GM10266 (cell line): ENCODE measurements at regions not wholly inside any gene's neighbourhood (a gene's known extent, or its start where the extent isn't known, plus 50 kb on each side); places are given as distances from the start of the nearest gene placed in this dataset.
"Not testable (repeated sequence)": the region's sequence is repeated elsewhere in the genome, so short reads cannot be mapped to it uniquely, and the experiment has no call there.

ENCODE experiments used
- DNase-seq: peaks from one replicate; pipeline ENCODE4 v3.0.0; 2012; ENCODE audit errors: extremely low spot score
- TF ChIP-seq, protein P1 (sequence below): IDR thresholded peaks from 2 replicates; pipeline ENCODE4 v1.5.1; 2012; ENCODE audit warnings: mild to moderate bottlenecking, low read depth; ENCODE audit not compliant: control insufficient read depth, insufficient read depth; ENCODE audit errors: missing control alignments

DNA sequence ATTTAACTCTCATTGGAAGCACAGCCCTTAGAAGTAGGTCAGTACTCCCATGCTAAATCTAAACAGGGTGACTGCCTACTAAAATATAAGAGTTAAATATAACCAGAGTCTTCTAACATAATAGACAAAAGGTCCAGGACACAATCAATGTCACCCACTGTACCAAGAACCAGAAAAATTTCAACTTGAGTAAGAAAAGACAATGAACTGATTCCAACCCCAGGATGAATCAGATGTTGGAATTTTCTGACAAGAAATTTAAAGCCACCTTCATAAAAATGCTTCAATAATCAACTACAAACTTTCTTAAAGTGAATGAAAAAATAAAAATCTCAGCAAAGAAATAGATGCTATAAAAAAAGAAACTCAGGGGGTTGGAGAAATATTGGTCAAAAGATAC, 71.3 kb upstream of the NPAS2 start:
- TF ChIP-seq, protein P1, sequence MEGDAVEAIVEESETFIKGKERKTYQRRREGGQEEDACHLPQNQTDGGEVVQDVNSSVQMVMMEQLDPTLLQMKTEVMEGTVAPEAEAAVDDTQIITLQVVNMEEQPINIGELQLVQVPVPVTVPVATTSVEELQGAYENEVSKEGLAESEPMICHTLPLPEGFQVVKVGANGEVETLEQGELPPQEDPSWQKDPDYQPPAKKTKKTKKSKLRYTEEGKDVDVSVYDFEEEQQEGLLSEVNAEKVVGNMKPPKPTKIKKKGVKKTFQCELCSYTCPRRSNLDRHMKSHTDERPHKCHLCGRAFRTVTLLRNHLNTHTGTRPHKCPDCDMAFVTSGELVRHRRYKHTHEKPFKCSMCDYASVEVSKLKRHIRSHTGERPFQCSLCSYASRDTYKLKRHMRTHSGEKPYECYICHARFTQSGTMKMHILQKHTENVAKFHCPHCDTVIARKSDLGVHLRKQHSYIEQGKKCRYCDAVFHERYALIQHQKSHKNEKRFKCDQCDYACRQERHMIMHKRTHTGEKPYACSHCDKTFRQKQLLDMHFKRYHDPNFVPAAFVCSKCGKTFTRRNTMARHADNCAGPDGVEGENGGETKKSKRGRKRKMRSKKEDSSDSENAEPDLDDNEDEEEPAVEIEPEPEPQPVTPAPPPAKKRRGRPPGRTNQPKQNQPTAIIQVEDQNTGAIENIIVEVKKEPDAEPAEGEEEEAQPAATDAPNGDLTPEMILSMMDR = no peak
- no peak for DNase-seq

DNA sequence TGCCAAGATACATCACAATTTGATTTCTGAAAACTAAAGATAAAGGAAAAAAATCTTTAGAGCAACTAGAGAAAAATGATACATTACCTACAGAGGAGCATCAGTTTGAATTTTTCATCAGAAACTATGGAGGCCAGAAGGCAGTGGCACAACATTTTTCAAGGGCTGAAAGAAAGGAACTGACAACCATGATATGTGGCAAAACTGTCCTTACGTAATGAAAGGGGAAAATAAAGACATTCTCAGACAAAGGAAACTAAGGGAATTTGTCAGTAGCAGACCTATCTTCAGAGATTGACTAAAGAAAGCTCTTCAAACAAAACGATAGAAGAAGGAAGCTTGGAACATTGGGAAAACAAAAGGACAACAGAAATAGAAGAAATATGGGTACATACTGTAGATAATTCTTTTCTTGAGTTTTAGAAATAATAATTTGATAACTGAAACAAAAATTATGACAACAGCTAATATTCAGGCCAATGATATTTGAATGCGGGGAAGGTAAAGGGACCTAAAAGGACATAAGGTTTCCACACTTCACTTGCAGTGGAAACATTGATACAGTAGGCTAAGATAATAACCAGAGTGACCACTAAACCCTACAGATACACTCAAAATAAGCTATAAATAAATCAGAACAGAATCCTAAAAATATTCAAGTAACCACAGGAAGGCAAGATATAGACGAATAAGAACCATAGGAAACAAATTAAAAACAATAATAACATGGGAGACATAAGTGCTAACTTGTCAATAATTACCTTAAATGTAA, 70.0 kb upstream of the NPAS2 start:
- TF ChIP-seq, protein P1 = no peak
- no peak for DNase-seq

DNA sequence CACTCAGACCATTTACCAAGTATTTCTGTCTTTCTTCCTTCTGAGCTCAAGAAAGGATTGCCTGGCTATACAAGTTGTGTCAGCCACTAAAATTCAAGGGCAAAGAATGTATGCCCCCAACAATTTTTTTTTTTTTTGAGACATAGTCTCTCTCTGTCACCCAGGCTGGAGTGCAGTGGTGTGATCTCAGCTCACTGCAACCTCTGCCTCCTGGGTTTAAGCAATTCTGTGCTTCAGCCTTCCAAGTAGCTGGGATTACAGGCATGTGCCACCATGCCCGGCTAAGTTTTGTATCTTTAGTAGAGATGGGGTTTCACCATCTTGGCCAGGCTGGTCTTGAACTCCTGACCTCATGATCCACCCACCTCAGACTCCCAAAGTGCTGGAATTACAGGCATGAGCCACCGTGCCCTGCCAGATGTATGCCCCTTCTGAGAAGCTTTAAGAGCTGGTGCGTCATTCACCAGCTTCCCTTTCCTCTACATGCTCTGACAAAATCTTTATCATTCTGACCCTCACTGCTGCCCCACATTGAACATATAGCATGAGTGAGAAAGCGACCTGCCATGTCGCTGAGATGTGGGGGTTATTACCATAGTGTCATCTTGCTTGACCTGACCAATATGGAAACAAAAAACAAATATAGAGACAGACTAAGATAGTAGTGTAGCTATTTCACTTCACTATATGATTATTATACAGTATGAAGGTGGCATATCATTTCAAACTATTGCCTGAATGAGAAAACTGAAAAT, 67.9 kb upstream of the NPAS2 start:
- not testable (repeated sequence) for DNase-seq

DNA sequence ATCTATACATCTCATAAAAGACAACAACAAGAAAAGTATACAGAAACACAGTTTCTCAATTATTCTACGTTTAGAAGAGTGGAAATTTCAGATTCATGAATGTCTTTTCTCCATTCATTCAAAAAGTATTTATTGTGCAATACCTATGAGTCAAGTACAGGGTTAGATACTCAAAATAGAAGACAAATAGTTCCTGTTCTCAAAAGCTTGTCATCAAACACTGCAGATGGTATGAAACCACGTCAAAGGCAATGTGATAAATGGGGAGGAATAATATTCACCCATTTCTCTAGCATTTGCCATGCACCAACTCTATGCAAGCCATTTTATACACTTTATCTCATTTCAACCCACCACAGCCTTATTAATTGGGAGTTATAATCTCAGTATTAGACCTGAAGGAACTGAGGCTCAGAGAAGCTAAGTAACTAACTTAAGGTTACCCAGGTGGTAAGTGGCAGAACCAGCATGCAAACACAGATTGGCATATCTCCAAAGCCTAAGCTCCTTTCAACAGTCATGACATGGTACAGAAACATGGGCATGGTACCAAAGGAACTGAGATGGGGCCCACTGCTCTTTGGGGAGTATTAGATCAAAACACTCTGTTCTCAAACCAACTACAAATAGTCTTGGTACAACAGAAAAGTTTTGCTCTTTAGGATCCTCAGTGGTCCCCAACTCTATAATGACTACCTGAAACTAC, 67.2 kb upstream of the NPAS2 start:
- TF ChIP-seq, protein P1 = no peak
- DNase-seq = no peak

DNA sequence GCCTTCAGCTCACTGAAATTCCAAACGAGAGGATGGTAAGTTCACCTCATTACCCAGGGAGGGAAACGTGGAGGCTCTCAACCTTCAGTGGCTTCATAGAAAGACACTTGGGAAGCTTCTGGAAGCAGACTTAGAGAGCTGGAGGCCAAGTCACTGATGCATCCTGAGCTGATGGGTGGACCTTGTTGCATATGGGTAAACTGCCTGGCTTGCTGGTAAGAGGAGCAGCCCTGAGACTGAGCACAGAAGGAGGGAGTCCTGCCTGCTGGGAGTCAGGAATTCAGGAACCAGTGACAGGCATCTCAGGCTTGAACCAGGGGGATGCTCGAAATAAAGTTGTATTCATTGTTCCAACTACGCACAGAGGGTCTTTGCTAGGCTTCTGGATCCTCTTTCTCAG, 66.5 kb upstream of the NPAS2 start:
- no peak for DNase-seq
- TF ChIP-seq, protein P1 = no peak

DNA sequence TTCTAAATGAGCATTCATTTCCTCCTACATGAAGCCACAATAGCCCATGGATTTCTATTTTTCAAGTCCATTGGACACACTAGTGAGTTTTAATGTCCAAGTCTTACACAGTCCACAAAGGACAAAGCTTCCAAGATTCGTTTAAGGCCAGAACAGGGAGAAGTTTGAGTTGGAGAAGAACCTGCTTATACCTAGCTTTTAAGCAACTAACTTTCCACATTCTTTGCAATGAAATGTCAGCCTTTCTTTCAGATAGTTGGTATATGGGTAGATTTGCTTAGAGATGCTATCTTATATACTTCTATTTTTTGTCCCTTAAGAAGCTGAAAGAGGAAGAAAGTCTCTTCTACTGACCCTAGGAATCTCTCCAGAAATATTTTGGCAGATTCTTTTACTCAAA, 66.1 kb upstream of the NPAS2 start:
- no peak for DNase-seq
- TF ChIP-seq, protein P1 = no peak

DNA sequence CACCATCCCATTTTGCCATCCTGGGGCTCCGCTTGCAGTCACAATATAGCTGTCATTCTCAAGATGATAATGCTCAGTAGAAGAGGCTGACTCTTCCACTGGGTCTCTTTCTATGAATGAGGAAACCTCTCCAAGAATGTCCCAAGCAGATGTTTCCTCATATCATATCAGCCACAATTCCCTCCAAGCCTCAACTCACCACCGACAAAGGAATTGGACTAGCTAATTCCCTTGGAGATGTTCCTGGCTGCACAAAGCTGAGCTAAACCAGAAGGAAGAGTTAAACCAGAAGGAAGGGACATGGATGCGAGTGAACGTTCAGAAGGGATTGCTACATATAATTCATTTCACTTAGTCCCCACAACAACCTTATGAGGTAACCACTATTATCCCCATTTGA, 65.0 kb upstream of the NPAS2 start:
- TF ChIP-seq, protein P1 = no peak
- DNase-seq = no peak
